IMR-90 (cell line): ENCODE measurements at regions not wholly inside any gene's neighbourhood (a gene's known extent, or its start where the extent isn't known, plus 50 kb on each side); places are given as distances from the start of the nearest gene placed in this dataset.

Source experiments
- ATAC-seq: fragments of 200-7000 bp; cut with Tn5 transposase; 2 replicates; pipeline ENCODE4 v1.9.1; 2020; ENCODE audit warnings: low read depth, mild to moderate bottlenecking, moderate library complexity
- BruUV-seq: library from RNA; stranded (reverse); fragments of 400-500 nt; replicated peaks from 2 replicates; lab custom pipeline; 2021; lab: Mats Ljungman, UMichigan
- CTCF ChIA-PET: fragments of 300-600 bp; formaldehyde crosslinking; extraction: SDS; loops from one replicate; lab custom pipeline; 2021; ENCODE audit warnings: antibody characterized with exemption; lab: Yijun Ruan, JAX
- POLR2A ChIA-PET: fragments of 300-600 bp; sonication (Branson Sonifier 250); formaldehyde crosslinking; loops from one replicate; lab custom pipeline; 2022; ENCODE audit warnings: antibody characterized with exemption; ENCODE audit not compliant: unreplicated experiment; lab: Charles Lee
- DNase-seq: peaks from one replicate; pipeline ENCODE4 v3.0.0; 2013
- H2AFZ ChIP-seq: replicated peaks from 2 replicates; pipeline ENCODE3; 2013; ENCODE audit warnings: low read length, mild to moderate bottlenecking; ENCODE audit not compliant: poor library complexity
- H2AK5ac ChIP-seq: 2 replicates; pipeline ENCODE4 v1.6.1; 2013; ENCODE audit warnings: low read depth, low read length, inconsistent platforms
- H2AK9ac ChIP-seq: replicated peaks from 2 replicates; pipeline ENCODE3; 2013; ENCODE audit warnings: mild to moderate bottlenecking, low read depth, low read length, moderate library complexity; ENCODE audit not compliant: poor library complexity
- H2BK120ac ChIP-seq: 2 replicates; pipeline ENCODE4 v1.6.1; 2013; ENCODE audit warnings: low read depth, low read length, inconsistent platforms
- H2BK15ac ChIP-seq: 3 replicates; pipeline ENCODE4 v1.6.1; 2013; ENCODE audit warnings: low read depth, low read length, inconsistent platforms
- H2BK20ac ChIP-seq: 2 replicates; pipeline ENCODE4 v1.6.1; 2013; ENCODE audit warnings: low read depth, mild to moderate bottlenecking, inconsistent platforms, low read length, moderate library complexity
- H2BK5ac ChIP-seq: 2 replicates; pipeline ENCODE4 v1.6.1; 2013; ENCODE audit warnings: mild to moderate bottlenecking, low read depth, low read length, inconsistent platforms; ENCODE audit not compliant: poor library complexity, severe bottlenecking
- H3K14ac ChIP-seq: replicated peaks from 2 replicates; pipeline ENCODE4 v1.6.1; 2013; ENCODE audit warnings: low read depth, low read length, inconsistent platforms
- H3K18ac ChIP-seq: 2 replicates; pipeline ENCODE4 v1.6.1; 2013; ENCODE audit warnings: low read depth, low read length, control low read depth
- H3K23ac ChIP-seq: 2 replicates; pipeline ENCODE4 v1.6.1; 2013; ENCODE audit warnings: low read depth, low read length, inconsistent platforms
- H3K27ac ChIP-seq: 2 replicates; pipeline ENCODE4 v1.5.1; 2013; ENCODE audit warnings: mild to moderate bottlenecking, control low read depth, low read length; ENCODE audit not compliant: insufficient read depth
- H3K27me3 ChIP-seq: 2 replicates; pipeline ENCODE4 v1.6.1; 2013; ENCODE audit warnings: low read length; ENCODE audit not compliant: control insufficient read depth, insufficient read depth
- H3K36me3 ChIP-seq: 2 replicates; pipeline ENCODE4 v1.6.1; 2013; ENCODE audit warnings: low read length, mixed read lengths; ENCODE audit not compliant: control insufficient read depth, insufficient read depth
- H3K4ac ChIP-seq: 2 replicates; pipeline ENCODE4 v1.6.1; 2013; ENCODE audit warnings: low read depth, low read length, inconsistent platforms
- H3K4me1 ChIP-seq: 2 replicates; pipeline ENCODE4 v1.6.1; 2013; ENCODE audit warnings: low read length, mixed read lengths; ENCODE audit not compliant: control insufficient read depth, insufficient read depth
- H3K4me2 ChIP-seq: 2 replicates; pipeline ENCODE4 v1.6.1; 2013; ENCODE audit warnings: low read depth, mild to moderate bottlenecking, control low read depth, low read length, moderate library complexity
- H3K4me3 ChIP-seq: 2 replicates; pipeline ENCODE4 v1.5.1; 2013; ENCODE audit warnings: low read depth, mild to moderate bottlenecking, control low read depth, low read length, moderate library complexity; ENCODE audit not compliant: insufficient read depth
- H3K56ac ChIP-seq: 2 replicates; pipeline ENCODE4 v1.6.1; 2013; ENCODE audit warnings: low read length, inconsistent platforms; ENCODE audit not compliant: insufficient read depth; ENCODE audit errors: extremely low read depth
- H3K79me1 ChIP-seq, 2 experiments: 2 replicates each; pipeline ENCODE4 v1.6.1; 2013; ENCODE audit warnings: low read length in 2 of 2, inconsistent platforms in 1 of 2, low read depth in 1 of 2
- H3K9ac ChIP-seq: 2 replicates; pipeline ENCODE4 v1.6.1; 2013; ENCODE audit warnings: low read depth, low read length, control low read depth
- H3K9me1 ChIP-seq: 2 replicates; pipeline ENCODE4 v1.6.1; 2013; ENCODE audit warnings: low read length, inconsistent platforms; ENCODE audit not compliant: insufficient read depth
- H3K9me3 ChIP-seq: 2 replicates; pipeline ENCODE4 v1.6.1; 2013; ENCODE audit warnings: low read length; ENCODE audit not compliant: control insufficient read depth, insufficient read depth
- H4K20me1 ChIP-seq: 2 replicates; pipeline ENCODE4 v1.6.1; 2013; ENCODE audit warnings: low read length, inconsistent platforms; ENCODE audit not compliant: insufficient read depth
- H4K5ac ChIP-seq: 2 replicates; pipeline ENCODE4 v1.6.1; 2013; ENCODE audit warnings: mild to moderate bottlenecking, low read depth, low read length, control low read depth
- H4K8ac ChIP-seq, 2 experiments: 2 replicates each; pipeline ENCODE4 v1.6.1; 2013; ENCODE audit warnings: low read depth in 2 of 2, low read length in 2 of 2, control low read depth in 1 of 2, inconsistent platforms in 1 of 2
- H4K91ac ChIP-seq: 2 replicates; pipeline ENCODE4 v1.6.1; 2013; ENCODE audit warnings: low read depth, low read length, inconsistent platforms; ENCODE audit not compliant: insufficient read depth
- CEBPB ChIP-seq: IDR thresholded peaks from 2 replicates; pipeline ENCODE4 v1.6.1; 2012; ENCODE audit warnings: low read depth, low read length, improper control_type of control experiment
- CHD1 ChIP-seq: IDR thresholded peaks from 2 replicates; pipeline ENCODE4 v1.6.1; 2012; ENCODE audit warnings: low read depth, low read length, improper control_type of control experiment
- CTCF ChIP-seq: conservative IDR thresholded peaks from 2 replicates; pipeline ENCODE4 v1.5.1; 2012; ENCODE audit warnings: mild to moderate bottlenecking, low read depth, low read length, improper control_type of control experiment
- MAFK ChIP-seq: IDR thresholded peaks from 2 replicates; pipeline ENCODE4 v1.6.1; 2012; ENCODE audit warnings: low read depth, low read length, improper control_type of control experiment
- MAZ ChIP-seq: IDR thresholded peaks from 2 replicates; pipeline ENCODE4 v1.6.1; 2012; ENCODE audit warnings: low read depth, mild to moderate bottlenecking, low read length, improper control_type of control experiment, moderate library complexity, borderline replicate concordance
- POLR2A ChIP-seq: IDR thresholded peaks from 2 replicates; pipeline ENCODE4 v1.6.1; 2012; ENCODE audit warnings: mild to moderate bottlenecking, low read depth, low read length
- RFX5 ChIP-seq: IDR thresholded peaks from 2 replicates; pipeline ENCODE4 v1.8.0; 2012; ENCODE audit warnings: low read depth, mild to moderate bottlenecking, low read length, moderate library complexity
- USF2 ChIP-seq: fragments of 150-350 bp; IDR thresholded peaks from 2 replicates; pipeline ENCODE4 v1.6.1; 2017; ENCODE audit warnings: mild to moderate bottlenecking, antibody characterized with exemption, low read length, low read depth
- WGBS, 2 experiments: methylation state at CpG; one replicate each; pipeline versions ENCODE4 v1.1.5 to v1.1.7; 2013; ENCODE audit warnings: missing lambda C conversion rate in 2 of 2; ENCODE audit not compliant: insufficient read length in 1 of 2; ENCODE audit errors: extremely low coverage in 2 of 2; 5-methylcytosine and 5-hydroxymethylcytosine counted together
- dilution Hi-C: fragments of 300-500 bp; cut with HindIII; formaldehyde crosslinking; loops from one replicate; pipeline ENCODE4 v1.14.3; 2018; ENCODE audit warnings: low sequenced_read_pairs; ENCODE audit not compliant: unreplicated experiment
- in situ Hi-C: fragments of 300-500 bp; cut with MboI; formaldehyde crosslinking; loops from 3 replicates; pipeline ENCODE4 v1.14.3; 2019; ENCODE audit warnings: low sequenced_read_pairs, inconsistent platforms, mixed read lengths
- intact Hi-C: fragments of 100-400 bp; cut with micrococcal nuclease; formaldehyde crosslinking; loops from 2 replicates; pipeline ENCODE4 v1.10.0; 2022

- Histone ChIP-seq H3K56ac (no peak overlapping the region), H3K4me3 (no peak overlapping the region), H2AFZ (no peak overlapping the region), H3K36me3 (no peaks in the 10 kb centered on the region), H2BK120ac (no peak overlapping the region), H3K4ac (no peak overlapping the region), H2BK15ac (no peak overlapping the region), H2AK9ac (no peak overlapping the region), H3K27me3 (peaks cover 55% of the 10 kb centered on the region), H3K14ac (no peak overlapping the region), H3K4me1 (no peaks in the 10 kb centered on the region), H4K8ac (no peak overlapping the region), H3K27ac (no peak overlapping the region), H3K9me3 (no peaks in the 10 kb centered on the region), H4K91ac (no peak overlapping the region), H2AK5ac (no peak overlapping the region), H3K9ac (no peak overlapping the region), H4K20me1 (no peaks in the 10 kb centered on the region), H3K9me1 (no peaks in the 10 kb centered on the region), H2BK5ac (no peak overlapping the region), H3K4me2 (no peak overlapping the region), H3K23ac (no peak overlapping the region), H4K5ac (no peak overlapping the region), H2BK20ac (no peak overlapping the region), H3K79me1 (no peaks in the 10 kb centered on the region), H3K18ac (no peak overlapping the region)
- peak; percentile 11 for DNase-seq
- intact Hi-C loops (no loop called here), in situ Hi-C loops (no loop called here), dilution Hi-C loops (no loop called here)
- ATAC-seq, result no peak; the same call in 1 of the 2 replicates
- BruUV-seq, result no TSS peak
- POLR2A ChIA-PET, result no interaction called here
- no CpG with 5 or more reads among the region's 1 CpG for WGBS, 2 experiments
- TF ChIP-seq CHD1, result no peak
- no peak for TF ChIP-seq CEBPB
- TF ChIP-seq USF2, result peak; percentile 77
- TF ChIP-seq CTCF, result 0 out of 2 replicates have a peak, but pooled peaks have one; percentile 15
- no peak for TF ChIP-seq MAZ
- TF ChIP-seq MAFK, result no peak
- no peak for TF ChIP-seq POLR2A
- TF ChIP-seq RFX5, result no peak
- CTCF ChIA-PET, result no interaction called here
Measured at GRCh38 chrX:110442635-110443034, 84.0 kb downstream of the RTL9 start.
